Breast epithelium (tissue), 4 donors: ENCODE measurements at regions not wholly inside any gene's neighbourhood (a gene's known extent, or its start where the extent isn't known, plus 50 kb on each side); places are given as distances from the start of the nearest gene placed in this dataset.

Source experiments
- DNase-seq, 2 donors: peaks; one replicate each; pipeline ENCODE4 v3.0.0-alpha.2; 2019; ENCODE audit warnings: low spot score in 2 of 2
- H3K27ac ChIP-seq, 2 donors: fragments of 200-600 bp; sonication (generic) in 1 of 2; one replicate each; pipeline ENCODE4 v1.5.1; 2016 to 2019; ENCODE audit warnings: mild to moderate bottlenecking in 1 of 2
- H3K27me3 ChIP-seq, 2 donors: fragments of 200-600 bp; sonication (generic) in 1 of 2; one replicate each; pipeline versions ENCODE4 v1.5.1 to v1.6.0; 2017 to 2019; ENCODE audit warnings: control low read depth in 1 of 2, mild to moderate bottlenecking in 1 of 2
- H3K36me3 ChIP-seq: fragments of 200-600 bp; one replicate; pipeline ENCODE4 v1.5.1; 2019
- H3K4me1 ChIP-seq, 2 donors: fragments of 200-600 bp; sonication (generic); one replicate each; pipeline ENCODE4 v1.5.1; 2016 to 2019; ENCODE audit warnings: control low read depth in 1 of 2
- H3K4me3 ChIP-seq, 3 donors: fragments of 200-600 bp; sonication (generic); 1 replicate in 2 of 3; 2 replicates in 1 of 3; pipeline ENCODE4 v1.5.1; 2016 to 2019; ENCODE audit warnings: mild to moderate bottlenecking in 3 of 3, moderate library complexity in 2 of 3
- H3K9me3 ChIP-seq, 2 donors: fragments of 200-600 bp; sonication (generic) in 1 of 2; one replicate each; pipeline ENCODE4 v1.5.1; 2016 to 2019; ENCODE audit warnings: control low read depth in 1 of 2
- CTCF ChIP-seq, 3 donors: fragments of 450-650 bp; IDR thresholded peaks; one replicate each; pipeline ENCODE4 v1.5.1; 2016 to 2017; ENCODE audit warnings: antibody characterized with exemption in 3 of 3, mild to moderate bottlenecking in 3 of 3, moderate library complexity in 3 of 3
- POLR2A ChIP-seq: fragments of 450-650 bp; IDR thresholded peaks from one replicate; pipeline ENCODE4 v1.6.1; 2016; ENCODE audit warnings: antibody characterized with exemption, mild to moderate bottlenecking, moderate library complexity
- POLR2AphosphoS5 ChIP-seq, 3 donors: sonication (generic); formaldehyde crosslinking; IDR thresholded peaks; one replicate each; pipeline ENCODE4 v1.6.1; 2017; ENCODE audit warnings: antibody characterized with exemption in 3 of 3
- intact Hi-C: fragments of 100-400 bp; cut with DNase I; formaldehyde crosslinking; loops from one replicate; pipeline ENCODE4 v1.15.1; 2023; ENCODE audit warnings: low total_unique reads

GRCh38 chr5:109956884-109957283, 267.2 kb downstream of the MAN2A1 start:
- no peaks in the 10 kb centered on the region for H3K9me3 ChIP-seq
- no peak overlapping the region for H3K27ac ChIP-seq
- intact Hi-C loops, result no loop called here
- no peaks in the 10 kb centered on the region for H3K4me1 ChIP-seq
- H3K27me3 ChIP-seq, result no peaks in the 10 kb centered on the region
- no peak for TF ChIP-seq POLR2AphosphoS5 (IDR thresholded peaks at IDR 0.05)
- no peak for TF ChIP-seq POLR2A
- no peak for TF ChIP-seq CTCF (IDR thresholded peaks at IDR 0.05)
- no peaks in the 10 kb centered on the region for H3K36me3 ChIP-seq
- no peak for DNase-seq
- no peak overlapping the region for H3K4me3 ChIP-seq

DNA sequence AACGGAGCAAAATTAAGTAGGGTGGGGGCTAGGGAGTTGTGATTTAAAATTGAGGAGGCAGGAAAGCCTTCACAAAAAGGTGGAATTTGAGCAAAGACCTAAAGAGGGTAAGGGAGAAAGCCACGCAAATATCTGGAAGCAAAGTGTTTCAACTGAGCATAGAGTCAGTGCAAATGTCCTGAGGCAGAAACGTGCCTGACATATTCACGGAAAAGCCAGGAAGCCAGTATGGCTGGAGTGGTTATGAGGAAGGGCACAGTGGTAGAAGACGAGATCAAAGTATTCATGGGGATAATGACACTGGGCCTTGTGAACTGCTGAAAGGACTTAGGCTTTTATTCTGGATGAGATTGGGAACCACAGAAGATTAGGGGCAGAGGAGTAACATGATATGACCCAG, 268.4 kb downstream of the MAN2A1 start:
- H3K4me1 ChIP-seq, result no peaks in the 10 kb centered on the region
- TF ChIP-seq POLR2A (no peak), CTCF (IDR thresholded peaks at IDR 0.05) (no peak), POLR2AphosphoS5 (IDR thresholded peaks at IDR 0.05) (no peak)
- H3K27me3 ChIP-seq, result no peaks in the 10 kb centered on the region
- no peak for DNase-seq
- no peaks in the 10 kb centered on the region for H3K36me3 ChIP-seq
- H3K27ac ChIP-seq, result no peak overlapping the region
- no peaks in the 10 kb centered on the region for H3K9me3 ChIP-seq
- H3K4me3 ChIP-seq, result no peak overlapping the region
- intact Hi-C loops, result no loop called here

GRCh38 chr5:109959652-109960051, 269.9 kb downstream of the MAN2A1 start:
- no peaks in the 10 kb centered on the region for H3K4me1 ChIP-seq
- H3K27ac ChIP-seq, result no peak overlapping the region
- TF ChIP-seq CTCF (IDR thresholded peaks at IDR 0.05) (no peak), POLR2A (no peak), POLR2AphosphoS5 (IDR thresholded peaks at IDR 0.05) (no peak)
- DNase-seq, result no peak
- no peaks in the 10 kb centered on the region for H3K9me3 ChIP-seq
- no peaks in the 10 kb centered on the region for H3K27me3 ChIP-seq
- intact Hi-C loops, result no loop called here
- no peak overlapping the region for H3K4me3 ChIP-seq
- no peaks in the 10 kb centered on the region for H3K36me3 ChIP-seq

GRCh38 chr5:109961751-109962150, 272.0 kb downstream of the MAN2A1 start:
- Histone ChIP-seq H3K27me3 (no peaks in the 10 kb centered on the region), H3K4me3 (no peak overlapping the region), H3K4me1 (no peaks in the 10 kb centered on the region), H3K36me3 (no peaks in the 10 kb centered on the region), H3K27ac (no peak overlapping the region), H3K9me3 (no peaks in the 10 kb centered on the region)
- TF ChIP-seq POLR2AphosphoS5 (IDR thresholded peaks at IDR 0.05) (no peak), POLR2A (no peak), CTCF (IDR thresholded peaks at IDR 0.05) (no peak)
- intact Hi-C loops, result no loop called here
- DNase-seq, result no peak

- Histone ChIP-seq H3K27me3 (no peaks in the 10 kb centered on the region), H3K9me3 (no peaks in the 10 kb centered on the region), H3K4me1 (no peaks in the 10 kb centered on the region), H3K36me3 (no peaks in the 10 kb centered on the region), H3K4me3 (no peak overlapping the region), H3K27ac (no peak overlapping the region)
- TF ChIP-seq CTCF (IDR thresholded peaks at IDR 0.05), result no peak
- TF ChIP-seq POLR2AphosphoS5 (IDR thresholded peaks at IDR 0.05), result no peak
- TF ChIP-seq POLR2A, result no peak
- intact Hi-C loops, result no loop called here
- DNase-seq, result no peak
Measured at GRCh38 chr5:109962882-109963603, 273.3 kb downstream of the MAN2A1 start.
